ENCODE measurements at regions not wholly inside any gene's neighbourhood (a gene's known extent, or its start where the extent isn't known, plus 50 kb on each side); places are given as distances from the start of the nearest gene placed in this dataset.

- TF ChIP-seq C11orf30 (IDR thresholded peaks at IDR 0.05; ENCODE audit: low read depth): peak; percentile 42; the same call in 1 of the 2 replicates
- no peak for TF ChIP-seq ETS1 (conservative IDR thresholded peaks at IDR 0.05; ENCODE audit: control insufficient read depth, low read depth, low read length)
- TF ChIP-seq ELF4 (CRISPR knock-in tag; IDR thresholded peaks at IDR 0.05): no peak
- peak; percentile 70 for TF ChIP-seq CBX2 (IDR thresholded peaks at IDR 0.05; ENCODE audit: insufficient read depth, low read length, poor library complexity, severe bottlenecking)
- no peak for TF ChIP-seq THAP12 (CRISPR knock-in tag; IDR thresholded peaks at IDR 0.05)
- no peak for TF ChIP-seq SIN3A (IDR thresholded peaks at IDR 0.05; ENCODE audit: borderline replicate concordance in 2 of 2, control insufficient read depth in 1 of 2, low read depth in 2 of 2, low read length in 2 of 2)
- TF ChIP-seq NFE2 (IDR thresholded peaks at IDR 0.05; ENCODE audit: low read depth): peak; percentile 31; the same call in 1 of the 2 replicates
These were observed 61.9 kb upstream of the MEGF10 start (continued) for GRCh38 chr5:127228540-127229184.
